ENCODE measurements at regions not wholly inside any gene's neighbourhood (a gene's known extent, or its start where the extent isn't known, plus 50 kb on each side); places are given as distances from the start of the nearest gene placed in this dataset.

- no peak overlapping the region for H3K4me3 ChIP-seq (ENCODE audit: low read length)
- DNase-seq (ENCODE audit: low read depth, low spot score): no peak
These were observed 149.6 kb downstream of the BUB3 start for GRCh38 chr10:123303581-123304337.

- no peak for DNase-seq (ENCODE audit: low read depth, low spot score)
- no peak overlapping the region for H3K4me3 ChIP-seq (ENCODE audit: low read length)
These were observed 151.5 kb downstream of the BUB3 start for GRCh38 chr10:123305671-123306070.

- no peak for DNase-seq (ENCODE audit: low read depth, low spot score)
- H3K4me3 ChIP-seq (ENCODE audit: low read length): no peak overlapping the region
These were observed 152.1 kb downstream of the BUB3 start for GRCh38 chr10:123306290-123306689.

DNA sequence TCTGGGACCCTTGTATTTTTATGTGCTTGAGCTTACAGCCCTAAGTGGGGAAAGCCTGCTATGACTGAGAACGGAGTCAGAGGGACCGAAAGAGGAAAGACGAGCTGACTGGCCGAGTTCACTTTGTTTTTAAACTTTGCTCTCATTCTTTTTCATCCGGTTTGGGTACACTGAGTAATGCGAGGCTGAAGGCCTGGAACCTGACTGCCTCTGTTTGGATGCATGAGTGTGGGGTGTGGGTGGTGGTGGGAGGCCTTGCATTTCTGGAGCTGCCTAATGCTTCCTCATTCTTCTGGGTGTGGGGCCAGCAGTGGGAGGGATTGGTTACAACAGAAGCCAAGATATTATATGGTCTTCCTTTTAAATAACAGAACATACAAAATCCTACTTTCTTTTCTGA lies 155.5 kb downstream of the BUB3 start:
- DNase-seq (ENCODE audit: low read depth, low spot score): no peak
- H3K4me3 ChIP-seq (ENCODE audit: low read length): no peak overlapping the region

GRCh38 chr10:123316776-123317175 lies 162.6 kb downstream of the BUB3 start:
- DNase-seq (ENCODE audit: low read depth, low spot score): no peak
- no peak overlapping the region for H3K4me3 ChIP-seq (ENCODE audit: low read length)

GRCh38 chr10:123318516-123318915 lies 164.3 kb downstream of the BUB3 start:
- DNase-seq (ENCODE audit: low read depth, low spot score): no peak

DNA sequence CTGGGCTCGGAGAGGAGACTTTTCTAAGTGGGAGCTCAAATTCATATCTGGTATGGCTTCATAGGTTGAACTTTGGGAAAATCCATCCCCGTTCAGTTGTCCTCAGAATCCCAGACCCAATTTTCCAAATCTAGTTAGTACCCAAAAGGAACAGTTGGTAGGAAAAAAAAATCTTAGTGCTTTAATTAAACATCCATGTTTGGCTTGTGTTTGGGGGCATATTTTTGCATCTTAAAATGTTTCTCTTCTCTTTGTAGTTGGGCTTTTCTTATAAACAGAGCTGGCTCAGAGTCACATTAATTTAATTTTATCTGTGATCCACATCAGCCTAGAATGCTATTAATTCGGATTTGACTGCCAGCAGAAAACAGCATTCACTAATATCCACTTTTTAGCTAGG lies 165.9 kb downstream of the BUB3 start:
- DNase-seq (ENCODE audit: low read depth, low spot score): no peak
- H3K4me3 ChIP-seq (ENCODE audit: low read length): no peak overlapping the region

More at GRCh38 chr10:123318516-123318915, 164.3 kb downstream of the BUB3 start:
- H3K4me3 ChIP-seq (ENCODE audit: low read length): no peak overlapping the region

- H3K4me3 ChIP-seq (ENCODE audit: low read length): no peak overlapping the region
- DNase-seq (ENCODE audit: low read depth, low spot score): no peak
These were observed 169.7 kb downstream of the BUB3 start for GRCh38 chr10:123323884-123324283.

DNA sequence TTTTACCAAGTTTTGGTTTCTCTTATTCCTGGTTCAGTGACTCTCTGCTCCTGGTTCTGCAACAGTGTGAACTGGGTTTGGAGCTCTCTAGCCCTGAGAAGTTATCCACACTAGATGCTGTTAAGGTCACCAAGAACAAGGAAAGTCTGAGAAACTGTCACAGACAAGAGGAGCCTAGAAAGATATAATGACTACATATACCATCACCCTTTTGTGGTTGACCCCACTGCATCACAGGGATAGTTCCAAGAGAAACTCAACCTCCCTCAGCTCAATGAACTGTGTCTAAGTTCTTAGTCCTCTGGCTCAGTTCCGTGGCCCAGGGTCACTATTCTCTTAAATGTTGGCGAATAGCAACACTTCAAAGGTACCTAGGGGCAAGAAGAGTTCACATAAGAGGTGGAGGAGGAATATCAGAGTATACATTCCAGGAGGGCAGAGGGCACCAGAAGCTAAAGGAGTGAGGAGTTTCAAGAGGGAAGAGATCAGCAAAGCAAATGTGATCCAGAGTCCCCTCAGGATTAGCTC lies 171.5 kb downstream of the BUB3 start:
- H3K4me3 ChIP-seq (ENCODE audit: low read length): no peak overlapping the region
- no peak for DNase-seq (ENCODE audit: low read depth, low spot score)

DNA sequence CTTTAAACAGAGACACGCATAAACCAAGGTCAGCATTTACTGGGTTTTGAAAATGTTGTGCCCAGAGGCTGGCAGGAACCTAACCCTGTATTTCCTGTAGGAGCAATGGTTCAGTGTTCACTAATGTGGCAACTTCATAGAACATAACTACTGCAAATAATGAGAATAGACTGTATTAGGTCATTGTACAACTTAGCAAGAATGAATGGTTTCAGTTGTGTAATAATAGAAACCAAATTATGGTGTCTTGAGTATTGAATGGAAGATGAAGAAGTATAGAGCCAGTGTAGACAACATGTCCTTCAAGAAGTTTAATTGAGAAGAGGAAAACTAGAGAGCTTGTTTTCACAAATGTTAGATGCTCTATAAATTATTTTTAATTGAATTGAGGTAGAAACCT lies 172.5 kb downstream of the BUB3 start:
- no peak overlapping the region for H3K4me3 ChIP-seq (ENCODE audit: low read length)
- DNase-seq (ENCODE audit: low read depth, low spot score): no peak

GRCh38 chr10:123327450-123327849 lies 173.2 kb downstream of the BUB3 start:
- no peak overlapping the region for H3K4me3 ChIP-seq (ENCODE audit: low read length)
- DNase-seq (ENCODE audit: low read depth, low spot score): no peak

GRCh38 chr10:123327896-123328295 lies 173.7 kb downstream of the BUB3 start:
- DNase-seq (ENCODE audit: low read depth, low spot score): no peak
- H3K4me3 ChIP-seq (ENCODE audit: low read length): no peak overlapping the region

- no peak overlapping the region for H3K4me3 ChIP-seq (ENCODE audit: low read length)
- no peak for DNase-seq (ENCODE audit: low read depth, low spot score)
These were observed 177.2 kb downstream of the BUB3 start for GRCh38 chr10:123331438-123331837.

DNA sequence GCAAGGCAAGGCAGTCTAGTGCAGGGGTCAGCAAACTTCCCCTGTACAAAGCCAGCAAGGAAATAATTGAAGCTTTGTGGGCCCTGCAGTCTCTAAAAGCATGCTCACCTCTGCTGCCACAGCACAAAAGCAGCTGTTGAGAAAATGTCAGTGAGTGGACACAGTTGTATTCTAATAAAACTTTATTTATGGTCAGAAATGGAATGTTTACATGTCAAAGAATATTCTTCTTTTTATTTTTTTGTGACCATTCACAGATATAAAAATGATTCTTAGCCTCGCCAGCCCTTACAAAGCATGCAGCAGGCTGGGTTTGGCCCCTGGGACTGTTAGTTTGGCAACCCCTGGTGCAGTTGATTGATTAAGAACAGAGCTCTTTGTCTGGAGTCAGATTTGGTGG lies 192.4 kb downstream of the BUB3 start:
- H3K4me3 ChIP-seq (ENCODE audit: low read length): no peak overlapping the region
- DNase-seq (ENCODE audit: low read depth, low spot score): no peak

DNA sequence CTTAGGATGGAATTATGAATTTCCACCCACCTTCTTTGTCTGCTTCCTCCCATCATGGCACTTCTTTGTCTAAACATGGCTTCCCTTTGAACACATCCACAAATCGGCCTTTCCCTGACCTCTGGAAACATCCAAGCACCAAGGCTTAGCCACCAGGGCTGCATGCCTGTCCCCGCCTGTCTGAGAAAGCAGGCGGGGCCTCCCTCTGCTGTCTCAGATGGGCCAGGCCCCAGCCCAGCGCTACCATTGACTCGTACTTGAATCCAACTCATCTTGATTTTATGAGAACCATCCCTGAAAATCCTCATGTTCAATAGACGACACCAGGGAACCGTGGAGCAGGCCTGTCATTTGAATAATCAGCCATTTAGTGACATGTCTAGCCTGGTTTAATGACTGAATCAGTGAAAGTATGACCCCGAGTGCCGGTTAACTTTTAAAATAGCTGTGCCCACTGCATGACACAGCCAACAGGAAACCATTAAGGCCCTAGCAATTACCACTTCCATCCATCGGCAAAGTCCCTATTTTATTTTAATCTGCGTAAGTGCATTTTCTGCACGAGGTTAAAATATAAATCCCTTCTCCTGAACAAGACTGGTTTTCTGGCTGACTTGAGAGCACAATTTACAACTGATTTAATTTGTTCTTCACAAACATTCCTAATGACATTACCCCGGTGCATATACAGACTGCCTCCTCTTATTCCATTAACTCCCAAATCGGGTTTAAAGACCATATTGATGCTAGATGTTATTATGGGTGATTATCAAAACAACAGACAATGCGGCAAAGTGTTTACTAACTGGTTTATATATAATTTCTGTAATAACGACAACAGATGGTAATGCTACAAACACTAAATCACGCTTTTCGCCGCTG lies 194.7 kb downstream of the BUB3 start:
- DNase-seq (ENCODE audit: low read depth, low spot score): no peak
- no peak overlapping the region for H3K4me3 ChIP-seq (ENCODE audit: low read length)

- no peak overlapping the region for H3K4me3 ChIP-seq (ENCODE audit: low read length)
- DNase-seq (ENCODE audit: low read depth, low spot score): no peak
These were observed 197.5 kb downstream of the BUB3 start for GRCh38 chr10:123351715-123352114.

- H3K4me3 ChIP-seq (ENCODE audit: low read length): no peak overlapping the region
- DNase-seq (ENCODE audit: low read depth, low spot score): no peak
These were observed 200.3 kb downstream of the BUB3 start for GRCh38 chr10:123354521-123354920.

- H3K4me3 ChIP-seq (ENCODE audit: low read length): no peak overlapping the region
- no peak for DNase-seq (ENCODE audit: low read depth, low spot score)
These were observed 201.7 kb downstream of the BUB3 start for GRCh38 chr10:123355748-123356481.

GRCh38 chr10:123356799-123357198 lies 202.6 kb downstream of the BUB3 start:
- no peak overlapping the region for H3K4me3 ChIP-seq (ENCODE audit: low read length)
- no peak for DNase-seq (ENCODE audit: low read depth, low spot score)

Measured in Jurkat, Clone E6-1 (cell line).